Right lobe of liver (tissue), 4 donors: ENCODE measurements at regions not wholly inside any gene's neighbourhood (a gene's known extent, or its start where the extent isn't known, plus 50 kb on each side); places are given as distances from the start of the nearest gene placed in this dataset.

Experiments used
- POLR2A ChIP-seq: fragments of 450-650 bp; IDR thresholded peaks from one replicate; pipeline ENCODE4 v1.6.1; 2017; ENCODE audit warnings: antibody characterized with exemption, mild to moderate bottlenecking
- TF ChIP-seq, protein P1 (sequence below), 4 donors: fragments of 200-600 bp in 3 of 4; fragments of 450-650 bp in 1 of 4; IDR thresholded peaks; one replicate each; pipeline versions ENCODE4 v1.5.1 to v1.8.0; 2016 to 2022; ENCODE audit warnings: antibody characterized with exemption in 4 of 4, mild to moderate bottlenecking in 2 of 4
- donor health status: DM: no; HTN: no; CAD: no.
- donor health status: DM: no; HTN: no; CAD: no.
- donor health status: DM: no; HTN: yes; CAD: no.

- TF ChIP-seq, protein P1, sequence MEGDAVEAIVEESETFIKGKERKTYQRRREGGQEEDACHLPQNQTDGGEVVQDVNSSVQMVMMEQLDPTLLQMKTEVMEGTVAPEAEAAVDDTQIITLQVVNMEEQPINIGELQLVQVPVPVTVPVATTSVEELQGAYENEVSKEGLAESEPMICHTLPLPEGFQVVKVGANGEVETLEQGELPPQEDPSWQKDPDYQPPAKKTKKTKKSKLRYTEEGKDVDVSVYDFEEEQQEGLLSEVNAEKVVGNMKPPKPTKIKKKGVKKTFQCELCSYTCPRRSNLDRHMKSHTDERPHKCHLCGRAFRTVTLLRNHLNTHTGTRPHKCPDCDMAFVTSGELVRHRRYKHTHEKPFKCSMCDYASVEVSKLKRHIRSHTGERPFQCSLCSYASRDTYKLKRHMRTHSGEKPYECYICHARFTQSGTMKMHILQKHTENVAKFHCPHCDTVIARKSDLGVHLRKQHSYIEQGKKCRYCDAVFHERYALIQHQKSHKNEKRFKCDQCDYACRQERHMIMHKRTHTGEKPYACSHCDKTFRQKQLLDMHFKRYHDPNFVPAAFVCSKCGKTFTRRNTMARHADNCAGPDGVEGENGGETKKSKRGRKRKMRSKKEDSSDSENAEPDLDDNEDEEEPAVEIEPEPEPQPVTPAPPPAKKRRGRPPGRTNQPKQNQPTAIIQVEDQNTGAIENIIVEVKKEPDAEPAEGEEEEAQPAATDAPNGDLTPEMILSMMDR (IDR thresholded peaks at IDR 0.05), result no peak
- no peak for TF ChIP-seq POLR2A
These were observed 1077.4 kb downstream of the BRD1 start for GRCh38 chr22:48750282-48750681.
